K562 (cell line): ENCODE measurements at regions not wholly inside any gene's neighbourhood (a gene's known extent, or its start where the extent isn't known, plus 50 kb on each side); places are given as distances from the start of the nearest gene placed in this dataset.

Experiments
- ARNT ChIP-seq, 2 experiments: fragments of 450-650 bp; IDR thresholded peaks; 2 replicates each; pipeline ENCODE4 v1.6.1; 2016; ENCODE audit warnings: mild to moderate bottlenecking in 1 of 2
- PCBP1 ChIP-seq: fragments of 200-400 bp; formaldehyde crosslinking; IDR thresholded peaks from 2 replicates; pipeline ENCODE4 v1.6.1; 2018; ENCODE audit warnings: mild to moderate bottlenecking, low read depth, low read length; ENCODE audit not compliant: poor library complexity, severe bottlenecking
- POLR2A ChIP-seq: fragments of 450-650 bp; conservative IDR thresholded peaks from 2 replicates; pipeline ENCODE4 v1.6.1; 2016
- ZNF232 ChIP-seq: sonication (generic); formaldehyde crosslinking; IDR thresholded peaks from 2 replicates; pipeline ENCODE4 v1.8.0; 2022; ENCODE audit warnings: mild to moderate bottlenecking, missing genetic modification reagents
- TF ChIP-seq, protein P1 (sequence below): IDR thresholded peaks from 2 replicates; pipeline ENCODE4 v1.6.1; 2012; ENCODE audit warnings: low read depth, low read length, improper control_type of control experiment, borderline replicate concordance
- TF ChIP-seq, protein P2 (sequence below): sonication (generic); formaldehyde crosslinking; IDR thresholded peaks from 2 replicates; pipeline ENCODE4 v1.8.1; 2023; ENCODE audit warnings: mild to moderate bottlenecking, missing genetic modification reagents
- TF ChIP-seq, protein P3 (sequence below), 2 experiments: fragments of 450-650 bp in 1 of 2; sonication (generic) in 1 of 2; formaldehyde crosslinking in 1 of 2; IDR thresholded peaks; 2 replicates each; pipeline versions ENCODE4 v1.7.1 to v1.9.0; 2016 to 2022; ENCODE audit warnings: inconsistent platforms in 1 of 2, mild to moderate bottlenecking in 1 of 2, missing genetic modification reagents in 1 of 2
- TF ChIP-seq, protein P4 (sequence below), 3 experiments: IDR thresholded peaks in 2 of 3; conservative IDR thresholded peaks in 1 of 3; 2 replicates each; pipeline ENCODE4 v1.5.1; 2011 to 2012; ENCODE audit warnings: low read length in 3 of 3, mild to moderate bottlenecking in 3 of 3, control low read depth in 2 of 3, improper control_type of control experiment in 1 of 3, inconsistent platforms in 1 of 3, low read depth in 1 of 3, mixed read lengths in 1 of 3, moderate library complexity in 1 of 3; ENCODE audit not compliant: insufficient read depth in 2 of 3

DNA sequence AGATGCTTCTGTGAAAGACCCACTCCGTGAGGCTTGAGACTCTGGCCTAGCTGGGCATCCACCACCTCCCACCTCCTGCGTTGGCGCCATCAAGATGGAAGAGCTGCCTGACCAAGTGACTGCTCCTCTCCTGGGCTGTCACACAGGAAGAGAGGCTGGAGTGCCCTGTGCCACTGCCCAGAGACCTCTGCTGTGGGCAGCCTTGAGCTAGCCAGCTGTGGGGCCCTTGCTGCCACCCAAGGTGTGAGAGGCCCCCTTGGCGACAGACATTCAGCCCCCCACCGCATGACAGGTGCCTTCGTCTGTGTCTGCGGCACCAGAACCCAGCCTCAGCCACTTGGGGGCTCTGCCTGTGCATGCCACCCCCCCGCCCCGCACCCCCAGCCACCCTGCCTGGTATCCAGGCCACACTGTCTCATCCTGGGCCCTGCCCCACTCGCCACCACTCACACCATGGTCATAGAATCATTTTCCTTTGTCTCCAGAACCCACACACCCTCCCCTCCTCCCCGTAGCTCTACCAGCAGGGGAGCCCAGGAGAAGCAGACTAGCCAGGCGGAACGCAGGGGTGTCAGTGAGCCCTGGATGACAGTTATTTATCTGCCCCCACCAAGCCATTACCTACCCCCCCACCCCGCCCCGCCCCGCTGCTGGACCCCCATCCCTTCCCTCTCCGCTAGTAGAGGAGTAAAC lies 120.9 kb upstream of the LHX1 start:
- TF ChIP-seq, protein P1, sequence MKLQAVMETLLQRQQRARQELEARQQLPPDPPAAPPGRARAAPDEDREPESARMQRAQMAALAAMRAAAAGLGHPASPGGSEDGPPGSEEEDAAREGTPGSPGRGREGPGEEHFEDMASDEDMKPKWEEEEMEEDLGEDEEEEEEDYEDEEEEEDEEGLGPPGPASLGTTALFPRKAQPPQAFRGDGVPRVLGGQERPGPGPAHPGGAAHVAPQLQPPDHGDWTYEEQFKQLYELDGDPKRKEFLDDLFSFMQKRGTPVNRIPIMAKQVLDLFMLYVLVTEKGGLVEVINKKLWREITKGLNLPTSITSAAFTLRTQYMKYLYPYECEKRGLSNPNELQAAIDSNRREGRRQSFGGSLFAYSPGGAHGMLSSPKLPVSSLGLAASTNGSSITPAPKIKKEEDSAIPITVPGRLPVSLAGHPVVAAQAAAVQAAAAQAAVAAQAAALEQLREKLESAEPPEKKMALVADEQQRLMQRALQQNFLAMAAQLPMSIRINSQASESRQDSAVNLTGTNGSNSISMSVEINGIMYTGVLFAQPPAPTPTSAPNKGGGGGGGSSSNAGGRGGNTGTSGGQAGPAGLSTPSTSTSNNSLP, result no peak
- TF ChIP-seq ARNT (IDR thresholded peaks at IDR 0.05), result no peak
- TF ChIP-seq, protein P2, sequence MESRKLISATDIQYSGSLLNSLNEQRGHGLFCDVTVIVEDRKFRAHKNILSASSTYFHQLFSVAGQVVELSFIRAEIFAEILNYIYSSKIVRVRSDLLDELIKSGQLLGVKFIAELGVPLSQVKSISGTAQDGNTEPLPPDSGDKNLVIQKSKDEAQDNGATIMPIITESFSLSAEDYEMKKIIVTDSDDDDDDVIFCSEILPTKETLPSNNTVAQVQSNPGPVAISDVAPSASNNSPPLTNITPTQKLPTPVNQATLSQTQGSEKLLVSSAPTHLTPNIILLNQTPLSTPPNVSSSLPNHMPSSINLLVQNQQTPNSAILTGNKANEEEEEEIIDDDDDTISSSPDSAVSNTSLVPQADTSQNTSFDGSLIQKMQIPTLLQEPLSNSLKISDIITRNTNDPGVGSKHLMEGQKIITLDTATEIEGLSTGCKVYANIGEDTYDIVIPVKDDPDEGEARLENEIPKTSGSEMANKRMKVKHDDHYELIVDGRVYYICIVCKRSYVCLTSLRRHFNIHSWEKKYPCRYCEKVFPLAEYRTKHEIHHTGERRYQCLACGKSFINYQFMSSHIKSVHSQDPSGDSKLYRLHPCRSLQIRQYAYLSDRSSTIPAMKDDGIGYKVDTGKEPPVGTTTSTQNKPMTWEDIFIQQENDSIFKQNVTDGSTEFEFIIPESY, result no peak
- TF ChIP-seq POLR2A, result no peak
- TF ChIP-seq, protein P3, sequence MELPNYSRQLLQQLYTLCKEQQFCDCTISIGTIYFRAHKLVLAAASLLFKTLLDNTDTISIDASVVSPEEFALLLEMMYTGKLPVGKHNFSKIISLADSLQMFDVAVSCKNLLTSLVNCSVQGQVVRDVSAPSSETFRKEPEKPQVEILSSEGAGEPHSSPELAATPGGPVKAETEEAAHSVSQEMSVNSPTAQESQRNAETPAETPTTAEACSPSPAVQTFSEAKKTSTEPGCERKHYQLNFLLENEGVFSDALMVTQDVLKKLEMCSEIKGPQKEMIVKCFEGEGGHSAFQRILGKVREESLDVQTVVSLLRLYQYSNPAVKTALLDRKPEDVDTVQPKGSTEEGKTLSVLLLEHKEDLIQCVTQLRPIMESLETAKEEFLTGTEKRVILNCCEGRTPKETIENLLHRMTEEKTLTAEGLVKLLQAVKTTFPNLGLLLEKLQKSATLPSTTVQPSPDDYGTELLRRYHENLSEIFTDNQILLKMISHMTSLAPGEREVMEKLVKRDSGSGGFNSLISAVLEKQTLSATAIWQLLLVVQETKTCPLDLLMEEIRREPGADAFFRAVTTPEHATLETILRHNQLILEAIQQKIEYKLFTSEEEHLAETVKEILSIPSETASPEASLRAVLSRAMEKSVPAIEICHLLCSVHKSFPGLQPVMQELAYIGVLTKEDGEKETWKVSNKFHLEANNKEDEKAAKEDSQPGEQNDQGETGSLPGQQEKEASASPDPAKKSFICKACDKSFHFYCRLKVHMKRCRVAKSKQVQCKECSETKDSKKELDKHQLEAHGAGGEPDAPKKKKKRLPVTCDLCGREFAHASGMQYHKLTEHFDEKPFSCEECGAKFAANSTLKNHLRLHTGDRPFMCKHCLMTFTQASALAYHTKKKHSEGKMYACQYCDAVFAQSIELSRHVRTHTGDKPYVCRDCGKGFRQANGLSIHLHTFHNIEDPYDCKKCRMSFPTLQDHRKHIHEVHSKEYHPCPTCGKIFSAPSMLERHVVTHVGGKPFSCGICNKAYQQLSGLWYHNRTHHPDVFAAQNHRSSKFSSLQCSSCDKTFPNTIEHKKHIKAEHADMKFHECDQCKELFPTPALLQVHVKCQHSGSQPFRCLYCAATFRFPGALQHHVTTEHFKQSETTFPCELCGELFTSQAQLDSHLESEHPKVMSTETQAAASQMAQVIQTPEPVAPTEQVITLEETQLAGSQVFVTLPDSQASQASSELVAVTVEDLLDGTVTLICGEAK (IDR thresholded peaks at IDR 0.05), result no peak
- TF ChIP-seq, protein P3 (CRISPR knock-in tag; IDR thresholded peaks at IDR 0.05), result no peak
- TF ChIP-seq ZNF232 (CRISPR knock-in tag), result no peak
- TF ChIP-seq, protein P4, sequence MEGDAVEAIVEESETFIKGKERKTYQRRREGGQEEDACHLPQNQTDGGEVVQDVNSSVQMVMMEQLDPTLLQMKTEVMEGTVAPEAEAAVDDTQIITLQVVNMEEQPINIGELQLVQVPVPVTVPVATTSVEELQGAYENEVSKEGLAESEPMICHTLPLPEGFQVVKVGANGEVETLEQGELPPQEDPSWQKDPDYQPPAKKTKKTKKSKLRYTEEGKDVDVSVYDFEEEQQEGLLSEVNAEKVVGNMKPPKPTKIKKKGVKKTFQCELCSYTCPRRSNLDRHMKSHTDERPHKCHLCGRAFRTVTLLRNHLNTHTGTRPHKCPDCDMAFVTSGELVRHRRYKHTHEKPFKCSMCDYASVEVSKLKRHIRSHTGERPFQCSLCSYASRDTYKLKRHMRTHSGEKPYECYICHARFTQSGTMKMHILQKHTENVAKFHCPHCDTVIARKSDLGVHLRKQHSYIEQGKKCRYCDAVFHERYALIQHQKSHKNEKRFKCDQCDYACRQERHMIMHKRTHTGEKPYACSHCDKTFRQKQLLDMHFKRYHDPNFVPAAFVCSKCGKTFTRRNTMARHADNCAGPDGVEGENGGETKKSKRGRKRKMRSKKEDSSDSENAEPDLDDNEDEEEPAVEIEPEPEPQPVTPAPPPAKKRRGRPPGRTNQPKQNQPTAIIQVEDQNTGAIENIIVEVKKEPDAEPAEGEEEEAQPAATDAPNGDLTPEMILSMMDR (IDR thresholded peaks at IDR 0.05 in 2 of 3, conservative IDR thresholded peaks at IDR 0.05 in 1 of 3; ENCODE audit: insufficient read depth in 2 of 3, low read depth in 1 of 3, low read length in 3 of 3), result no peak
- no peak for TF ChIP-seq PCBP1
